Glutamatergic neuron (in vitro differentiated cells): ENCODE measurements at regions not wholly inside any gene's neighbourhood (a gene's known extent, or its start where the extent isn't known, plus 50 kb on each side); places are given as distances from the start of the nearest gene placed in this dataset.

Experiments used
- DNase-seq: peaks from one replicate; pipeline ENCODE4 v3.0.0; 2022
- H3K27ac Mint-ChIP-seq: one replicate; pipeline ENCODE4 v1.8.0; 2020; ENCODE audit warnings: mild to moderate bottlenecking, mixed read lengths, inconsistent platforms; ENCODE audit not compliant: unreplicated experiment
- H3K27me3 Mint-ChIP-seq: one replicate; pipeline ENCODE4 v1.8.0; 2020; ENCODE audit warnings: mild to moderate bottlenecking, moderate library complexity, mixed read lengths, inconsistent platforms; ENCODE audit not compliant: unreplicated experiment
- H3K36me3 Mint-ChIP-seq: one replicate; pipeline ENCODE4 v1.8.0; 2020; ENCODE audit warnings: mild to moderate bottlenecking, mixed read lengths, inconsistent platforms; ENCODE audit not compliant: unreplicated experiment
- H3K4me1 Mint-ChIP-seq: one replicate; pipeline ENCODE4 v1.8.0; 2020; ENCODE audit warnings: mild to moderate bottlenecking, low read depth, mixed read lengths, inconsistent platforms; ENCODE audit not compliant: unreplicated experiment
- H3K4me3 Mint-ChIP-seq: one replicate; pipeline ENCODE4 v1.8.0; 2020; ENCODE audit warnings: mild to moderate bottlenecking, mixed read lengths, inconsistent platforms; ENCODE audit not compliant: unreplicated experiment
- H3K9me3 Mint-ChIP-seq: one replicate; pipeline ENCODE4 v1.8.0; 2020; ENCODE audit warnings: mild to moderate bottlenecking, moderate library complexity, mixed read lengths, inconsistent platforms; ENCODE audit not compliant: unreplicated experiment
- CTCF ChIP-seq: fragments of 200-600 bp; sonication (generic); IDR thresholded peaks from one replicate; pipeline ENCODE4 v1.5.0; 2021; ENCODE audit not compliant: partially characterized antibody, unreplicated experiment

- no peaks in the 10 kb centered on the region for H3K9me3 Mint-ChIP-seq
- H3K4me3 Mint-ChIP-seq: no peak overlapping the region
- no peaks in the 10 kb centered on the region for H3K36me3 Mint-ChIP-seq
- H3K4me1 Mint-ChIP-seq: no peaks in the 10 kb centered on the region
- TF ChIP-seq CTCF: no peak
- no peak overlapping the region for H3K27ac Mint-ChIP-seq
- DNase-seq: no peak
- H3K27me3 Mint-ChIP-seq: no peaks in the 10 kb centered on the region
Measured at GRCh38 chr1:79441238-79441637, 434.7 kb upstream of the ADGRL4 start.

- H3K27ac Mint-ChIP-seq: no peak overlapping the region
- DNase-seq: no peak
- H3K4me1 Mint-ChIP-seq: no peaks in the 10 kb centered on the region
- H3K4me3 Mint-ChIP-seq: no peak overlapping the region
- H3K36me3 Mint-ChIP-seq: no peaks in the 10 kb centered on the region
- H3K9me3 Mint-ChIP-seq: no peaks in the 10 kb centered on the region
- TF ChIP-seq CTCF: no peak
- no peaks in the 10 kb centered on the region for H3K27me3 Mint-ChIP-seq
Measured at GRCh38 chr1:79437540-79437939, 431.0 kb upstream of the ADGRL4 start.

- H3K4me3 Mint-ChIP-seq: no peak overlapping the region
- H3K9me3 Mint-ChIP-seq: no peaks in the 10 kb centered on the region
- DNase-seq: peak; percentile 12
- H3K4me1 Mint-ChIP-seq: peaks cover 6% of the 10 kb centered on the region
- no peak overlapping the region for H3K27ac Mint-ChIP-seq
- H3K36me3 Mint-ChIP-seq: no peaks in the 10 kb centered on the region
- no peak for TF ChIP-seq CTCF
- H3K27me3 Mint-ChIP-seq: peaks cover 2% of the 10 kb centered on the region
Measured at GRCh38 chr1:79431340-79431739, 424.8 kb upstream of the ADGRL4 start.

GRCh38 chr1:79430437-79430836 is 423.9 kb upstream of the ADGRL4 start:
- Mint-ChIP-seq H3K4me1 (peaks cover 6% of the 10 kb centered on the region), H3K9me3 (no peaks in the 10 kb centered on the region), H3K4me3 (no peak overlapping the region), H3K36me3 (no peaks in the 10 kb centered on the region), H3K27ac (no peak overlapping the region), H3K27me3 (peaks cover 2% of the 10 kb centered on the region)
- peak; percentile 34 for DNase-seq
- TF ChIP-seq CTCF: no peak

GRCh38 chr1:79422726-79423125 is 416.2 kb upstream of the ADGRL4 start:
- Mint-ChIP-seq H3K27me3 (peaks cover 2% of the 10 kb centered on the region), H3K4me1 (no peaks in the 10 kb centered on the region), H3K9me3 (no peaks in the 10 kb centered on the region), H3K36me3 (no peaks in the 10 kb centered on the region), H3K27ac (no peak overlapping the region), H3K4me3 (no peak overlapping the region)
- TF ChIP-seq CTCF: no peak
- DNase-seq: no peak
